H1 (cell line): ENCODE measurements at regions not wholly inside any gene's neighbourhood (a gene's known extent, or its start where the extent isn't known, plus 50 kb on each side); places are given as distances from the start of the nearest gene placed in this dataset.

ENCODE experiments used
- BCL11A ChIP-seq, 2 experiments: IDR thresholded peaks; one replicate each; pipeline ENCODE4 v1.6.1; 2011; ENCODE audit warnings: low read depth in 2 of 2, low read length in 2 of 2, mild to moderate bottlenecking in 2 of 2
- CTBP2 ChIP-seq: IDR thresholded peaks from 2 replicates; pipeline ENCODE4 v1.7.0; 2011; ENCODE audit warnings: borderline replicate concordance, mild to moderate bottlenecking, moderate library complexity, mixed read lengths, low read length; ENCODE audit not compliant: insufficient read depth, insufficient read length
- CTCF ChIP-seq, 3 experiments: IDR thresholded peaks; 1 replicate in 2 of 3; 2 replicates in 1 of 3; pipeline versions ENCODE4 v1.5.1 to v1.6.1; 2011; ENCODE audit warnings: low read length in 3 of 3, mild to moderate bottlenecking in 3 of 3, inconsistent platforms in 2 of 3, low read depth in 1 of 3, moderate library complexity in 1 of 3; ENCODE audit not compliant: insufficient read depth in 1 of 3; ENCODE audit errors: control extremely low read depth in 1 of 3
- EP300 ChIP-seq, 2 experiments: IDR thresholded peaks; 1 replicate in 1 of 2; 2 replicates in 1 of 2; pipeline ENCODE4 v1.6.1; 2011 to 2012; ENCODE audit warnings: low read depth in 2 of 2, low read length in 2 of 2, mild to moderate bottlenecking in 2 of 2, borderline replicate concordance in 1 of 2, inconsistent platforms in 1 of 2, moderate library complexity in 1 of 2
- GABPA ChIP-seq: IDR thresholded peaks from 2 replicates; pipeline ENCODE4 v1.6.1; 2011; ENCODE audit warnings: mild to moderate bottlenecking, low read length, moderate library complexity, borderline replicate concordance; ENCODE audit not compliant: insufficient read depth
- POLR2A ChIP-seq, 2 experiments: IDR thresholded peaks; 1 replicate in 1 of 2; 2 replicates in 1 of 2; pipeline ENCODE4 v1.6.1; 2011; ENCODE audit warnings: low read depth in 2 of 2, low read length in 2 of 2, mild to moderate bottlenecking in 2 of 2; ENCODE audit errors: control extremely low read depth in 1 of 2
- POU5F1 ChIP-seq: IDR thresholded peaks from 2 replicates; pipeline ENCODE4 v1.6.1; 2011; ENCODE audit warnings: low read depth, mild to moderate bottlenecking, low read length, moderate library complexity
- RAD21 ChIP-seq, 2 experiments: IDR thresholded peaks in 1 of 2; conservative IDR thresholded peaks in 1 of 2; 2 replicates each; pipeline ENCODE4 v1.6.1; 2011; ENCODE audit warnings: low read depth in 2 of 2, low read length in 2 of 2, improper control_type of control experiment in 1 of 2, inconsistent platforms in 1 of 2, mild to moderate bottlenecking in 1 of 2, moderate library complexity in 1 of 2
- TAF1 ChIP-seq: IDR thresholded peaks from 2 replicates; pipeline ENCODE4 v1.6.1; 2011; ENCODE audit warnings: mild to moderate bottlenecking, low read depth, low read length

- TF ChIP-seq CTBP2 = no peak
- no peak for TF ChIP-seq BCL11A (IDR thresholded peaks at IDR 0.05; ENCODE audit: low read depth in 2 of 2, low read length in 2 of 2)
- no peak for TF ChIP-seq EP300 (IDR thresholded peaks at IDR 0.05; ENCODE audit: borderline replicate concordance in 1 of 2, low read depth in 2 of 2, low read length in 2 of 2)
- peak; percentile 45 to 48 for TF ChIP-seq RAD21 (IDR thresholded peaks at IDR 0.05 in 1 of 2, conservative IDR thresholded peaks at IDR 0.05 in 1 of 2; ENCODE audit: low read depth in 2 of 2, low read length in 2 of 2)
- TF ChIP-seq POLR2A (IDR thresholded peaks at IDR 0.05; ENCODE audit: control extremely low read depth in 1 of 2, low read depth in 2 of 2, low read length in 2 of 2) = peak; percentile 27 to 53; a peak in 1 of 3 replicates
- TF ChIP-seq TAF1 = no peak
- no peak for TF ChIP-seq GABPA
- peak in 1 of 3 experiments; percentile 7; a peak in 2 of 4 replicates for TF ChIP-seq CTCF (IDR thresholded peaks at IDR 0.05; ENCODE audit: control extremely low read depth in 1 of 3, insufficient read depth in 1 of 3, low read depth in 1 of 3, low read length in 3 of 3)
- TF ChIP-seq POU5F1 = no peak
These were observed 272.1 kb upstream of the AGTR2 start for GRCh38 chrX:115898382-115899001.
